D341Med (cell line): ENCODE measurements at regions not wholly inside any gene's neighbourhood (a gene's known extent, or its start where the extent isn't known, plus 50 kb on each side); places are given as distances from the start of the nearest gene placed in this dataset.
"Not testable (repeated sequence)": the region's sequence is repeated elsewhere in the genome, so short reads cannot be mapped to it uniquely, and the experiment has no call there.

Experiments
- DNase-seq: peaks from one replicate; pipeline ENCODE4 v3.0.0; 2012; ENCODE audit warnings: low spot score

DNA sequence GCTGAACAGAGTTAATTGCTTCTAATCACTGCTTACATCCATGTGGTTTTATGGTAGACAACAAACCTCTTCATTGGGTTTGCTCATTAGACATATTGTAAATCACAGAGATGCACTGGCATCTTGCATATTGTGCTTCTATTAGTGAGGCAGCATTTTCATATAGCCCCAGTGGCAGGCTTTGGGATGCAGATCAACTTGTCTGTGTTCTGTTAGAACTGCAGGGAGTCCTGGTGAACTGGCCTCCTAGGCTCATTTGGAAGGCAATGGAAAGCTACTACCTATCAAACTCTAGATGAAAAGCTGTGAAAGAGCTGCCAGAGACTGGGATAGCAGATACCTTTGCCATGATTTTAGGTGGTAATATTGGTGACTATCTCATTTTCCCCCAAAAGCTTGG is 108.8 kb downstream of the NAA11 start:
- DNase-seq: no peak

DNA sequence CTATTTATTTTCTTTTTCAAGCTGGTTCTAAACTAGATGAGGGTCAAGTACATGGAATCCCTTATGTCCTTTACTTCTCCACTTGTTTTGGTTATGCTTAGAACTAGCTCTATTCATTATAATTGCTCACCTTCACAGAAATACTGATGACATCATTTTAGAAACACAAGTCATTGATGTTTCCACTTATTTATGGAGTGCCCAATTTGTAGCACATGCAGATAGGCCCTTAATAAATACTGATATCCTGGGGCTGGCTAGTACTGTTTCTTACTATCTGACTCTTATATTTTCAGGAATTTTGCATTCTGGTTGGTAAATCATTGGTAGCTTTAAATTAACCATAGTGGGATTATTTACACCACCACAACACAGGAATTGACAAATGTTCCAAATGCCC is 112.2 kb downstream of the NAA11 start:
- no peak for DNase-seq

GRCh38 chr4:79213010-79213409 is 112.9 kb downstream of the NAA11 start:
- no peak for DNase-seq

GRCh38 chr4:79212311-79212710 is 113.5 kb downstream of the NAA11 start:
- DNase-seq: no peak

GRCh38 chr4:79211490-79211889 is 114.4 kb downstream of the NAA11 start:
- peak; percentile 71 for DNase-seq

DNA sequence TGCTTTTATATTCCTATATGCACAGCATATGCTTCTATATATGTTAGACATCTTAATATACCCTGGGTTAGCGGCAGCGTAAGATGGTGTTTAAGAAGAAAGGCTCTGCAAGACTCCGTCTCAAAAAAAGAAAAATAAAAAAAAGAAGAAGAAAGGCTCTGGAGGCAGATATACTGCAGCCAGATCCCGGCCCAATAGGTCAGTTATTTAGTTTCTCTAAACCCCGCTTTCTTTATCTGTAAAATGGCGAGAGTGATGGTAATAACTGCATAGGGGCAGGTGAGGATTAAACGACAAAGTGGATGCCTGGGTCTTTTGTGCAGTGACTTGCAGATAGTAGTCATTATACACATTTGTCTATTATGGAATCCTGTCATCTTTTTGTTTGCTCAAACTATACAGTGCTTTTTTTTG is 115.2 kb downstream of the NAA11 start:
- no peak for DNase-seq

DNA sequence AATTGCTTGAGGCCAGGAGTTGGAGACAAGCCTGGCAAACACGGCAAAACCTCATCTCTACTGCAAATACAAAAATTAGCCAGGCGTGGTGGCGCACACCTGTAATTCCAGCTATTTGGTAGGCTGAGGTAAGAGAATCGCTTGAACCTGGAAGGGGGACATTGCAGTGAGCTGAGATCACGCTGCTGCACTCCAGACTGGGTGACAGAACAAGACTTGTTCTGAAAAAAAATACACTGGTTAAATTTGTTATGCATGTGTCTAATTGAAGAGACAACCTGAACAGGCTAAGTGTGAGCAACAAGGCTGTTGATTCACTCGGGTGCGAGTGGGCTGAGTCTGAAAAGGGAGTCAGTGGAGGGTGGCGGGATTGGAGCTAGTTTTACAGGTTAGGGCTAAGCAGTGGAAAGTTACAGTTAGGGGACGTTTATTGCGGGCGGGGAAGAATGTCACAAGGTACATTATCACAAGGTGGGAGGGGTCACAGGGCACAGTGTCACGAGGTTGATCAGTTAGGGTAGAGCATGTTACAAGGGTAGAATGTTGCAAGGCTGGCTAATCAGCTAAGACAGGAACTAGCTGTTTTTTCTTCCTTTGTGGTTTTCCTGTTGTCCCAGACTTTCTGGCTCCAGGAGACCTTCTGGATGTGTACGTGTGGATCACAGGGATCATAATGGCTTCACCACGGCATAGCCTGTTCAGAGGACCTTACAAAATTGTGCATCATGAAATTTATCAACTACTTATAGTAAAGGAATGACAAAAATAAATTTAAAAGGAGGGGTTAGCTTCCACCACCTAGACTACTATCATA is 115.8 kb downstream of the NAA11 start:
- DNase-seq: no peak

DNA sequence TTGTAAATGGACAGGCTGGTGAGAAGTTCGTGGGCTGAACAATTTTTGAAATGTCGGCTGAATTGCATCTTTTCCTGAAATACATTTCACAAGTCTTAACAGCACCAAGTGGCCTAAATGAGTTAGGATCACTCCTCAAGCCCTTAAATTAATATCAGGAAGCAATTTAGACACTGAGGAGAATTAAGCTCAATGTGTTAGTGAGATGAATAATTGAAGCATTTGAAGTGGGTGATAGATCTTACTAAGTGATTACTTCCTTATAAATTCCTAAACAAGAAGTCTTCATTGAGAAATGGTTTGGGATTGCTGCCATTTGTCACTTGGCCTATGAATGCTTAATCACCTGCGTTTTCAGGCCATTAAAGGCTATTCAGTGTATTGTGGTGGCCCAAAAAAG is 116.8 kb downstream of the NAA11 start:
- no peak for DNase-seq

- DNase-seq: no peak
Observed at GRCh38 chr4:79207281-79207680, 118.6 kb downstream of the NAA11 start.

GRCh38 chr4:79206660-79207059 is 119.2 kb downstream of the NAA11 start:
- no peak for DNase-seq

- no peak for DNase-seq
Observed at GRCh38 chr4:79205121-79205520, 120.7 kb downstream of the NAA11 start.

- DNase-seq: no peak
Observed at GRCh38 chr4:79201971-79202370, 123.9 kb downstream of the NAA11 start.

GRCh38 chr4:79199743-79200142 is 126.1 kb downstream of the NAA11 start:
- no peak for DNase-seq

DNA sequence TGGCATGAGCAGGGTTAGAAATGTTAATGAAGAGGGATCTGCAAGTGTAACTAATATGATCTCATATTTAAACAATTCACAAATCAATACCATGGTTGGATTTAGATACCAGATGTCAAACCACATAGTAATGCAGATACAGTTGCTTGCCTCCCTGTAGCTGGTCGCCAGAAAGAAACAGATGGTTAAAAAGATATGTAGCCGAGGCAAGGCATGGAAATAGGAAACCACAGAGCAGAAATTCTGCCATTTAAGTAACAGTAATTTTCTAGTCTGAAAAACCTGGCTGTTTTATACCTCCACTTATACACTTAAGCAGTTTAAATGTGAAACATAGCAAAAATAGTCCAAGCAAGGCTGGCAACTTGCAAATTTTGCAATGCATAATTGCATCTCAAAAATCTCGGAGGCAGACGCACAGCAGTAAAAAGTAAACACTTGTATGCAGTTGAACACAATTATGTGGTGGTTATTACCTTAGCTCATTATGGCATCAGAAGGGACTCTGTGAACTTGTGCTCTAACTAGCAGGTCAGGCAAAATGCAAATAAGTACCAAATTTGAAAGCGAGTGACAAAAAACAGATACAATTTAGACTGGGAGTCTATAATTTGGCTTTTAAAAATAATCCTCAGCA is 126.8 kb downstream of the NAA11 start:
- no peak for DNase-seq

DNA sequence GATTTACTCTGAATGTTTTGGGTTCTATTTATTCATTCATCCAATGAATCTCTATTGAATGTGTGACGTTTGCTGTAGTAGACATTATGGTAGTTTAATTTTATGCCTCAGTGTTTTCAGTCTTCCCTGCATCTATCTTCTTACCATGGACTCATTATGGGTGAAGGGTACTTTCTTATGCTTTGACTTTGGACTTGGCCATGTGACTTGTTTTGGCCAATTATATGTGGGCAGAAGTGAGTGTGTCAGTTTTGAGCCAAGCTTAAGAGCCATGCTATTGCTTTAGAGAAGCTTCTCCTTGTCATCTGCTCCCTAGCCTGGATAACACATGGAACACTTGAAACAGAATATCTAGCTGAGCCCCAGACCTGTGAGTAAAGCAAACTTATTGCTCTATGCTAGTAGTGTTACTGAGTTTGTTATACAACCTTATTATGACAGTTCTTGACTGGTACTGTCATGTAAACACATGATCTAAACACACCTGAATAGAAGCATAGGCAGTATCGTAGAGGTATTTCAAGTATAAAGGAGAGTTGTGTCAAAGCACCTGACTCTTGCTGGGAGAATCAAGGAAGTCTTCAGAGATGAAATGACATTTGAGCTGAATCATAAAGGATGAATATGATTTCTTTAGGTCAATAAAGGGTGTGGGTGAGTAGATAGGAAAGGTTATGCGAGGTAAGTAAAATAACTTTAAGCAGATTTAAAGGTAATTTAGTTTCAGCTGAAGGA is 128.4 kb downstream of the NAA11 start:
- DNase-seq: no peak

DNA sequence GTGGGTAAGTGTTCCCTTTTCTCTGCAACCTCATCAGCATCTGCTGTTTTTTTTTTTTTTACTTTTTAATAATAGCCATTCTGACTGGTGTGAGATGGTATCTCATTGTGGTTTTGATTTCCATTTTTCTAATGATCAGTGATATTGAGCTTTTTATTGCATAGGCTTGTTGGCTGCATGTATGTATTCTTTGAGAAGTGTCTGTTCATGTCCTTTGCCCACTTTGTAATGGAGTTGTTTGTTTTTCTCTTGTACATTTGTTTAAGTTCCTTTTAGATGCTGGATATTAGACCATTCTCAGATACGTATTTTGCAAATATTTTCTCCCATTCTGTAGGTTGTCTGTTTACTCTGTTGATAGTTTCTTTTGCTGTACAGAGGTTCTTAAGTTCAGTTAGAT is 134.6 kb downstream of the NAA11 start:
- not testable (repeated sequence) for DNase-seq

- DNase-seq: no peak
Observed at GRCh38 chr4:79185526-79186045, 140.3 kb downstream of the NAA11 start.

DNA sequence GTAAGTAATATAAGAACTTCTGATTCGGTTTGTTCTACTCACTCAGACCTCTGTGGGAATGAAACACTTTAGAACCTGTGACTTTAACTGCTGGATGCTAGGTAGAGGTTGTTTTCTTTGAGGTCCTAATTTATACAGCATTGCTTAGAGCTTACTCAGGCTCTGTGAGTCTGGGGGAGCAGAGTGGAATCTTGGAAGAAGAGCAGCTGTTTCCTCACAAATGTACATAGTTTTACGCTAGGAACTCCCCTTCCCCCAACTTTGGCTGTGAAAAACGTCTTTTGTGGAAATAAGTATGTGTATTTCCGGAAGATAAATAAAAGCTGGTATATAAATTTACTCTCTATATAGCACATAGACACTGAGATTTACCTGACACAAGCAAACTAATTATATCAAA is 141.4 kb downstream of the NAA11 start:
- no peak for DNase-seq

GRCh38 chr4:79182209-79182608 is 143.7 kb downstream of the NAA11 start:
- DNase-seq: no peak

DNA sequence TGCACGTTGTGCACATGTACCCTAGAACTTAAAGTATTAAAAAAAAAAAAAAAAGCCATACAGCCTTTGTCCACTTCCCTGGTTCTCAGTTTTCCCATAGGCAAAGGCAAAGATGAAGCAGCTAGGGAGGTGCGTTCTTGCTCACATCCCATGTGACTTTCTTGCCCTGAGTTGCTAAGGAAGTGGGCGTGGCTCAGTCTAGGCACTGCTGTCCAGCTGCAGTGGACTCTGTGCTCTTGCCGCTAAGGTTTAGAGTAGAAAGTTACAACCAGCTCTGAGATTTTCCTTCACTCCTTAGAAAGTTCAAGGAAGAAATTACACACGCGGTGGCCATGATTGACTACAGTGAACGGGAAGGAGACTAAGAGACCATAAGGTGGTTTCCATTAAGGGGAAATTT is 144.7 kb downstream of the NAA11 start:
- DNase-seq: no peak

GRCh38 chr4:79178760-79179159 is 147.1 kb downstream of the NAA11 start:
- DNase-seq: no peak

- no peak for DNase-seq
Observed at GRCh38 chr4:79177388-79177787, 148.5 kb downstream of the NAA11 start.

DNA sequence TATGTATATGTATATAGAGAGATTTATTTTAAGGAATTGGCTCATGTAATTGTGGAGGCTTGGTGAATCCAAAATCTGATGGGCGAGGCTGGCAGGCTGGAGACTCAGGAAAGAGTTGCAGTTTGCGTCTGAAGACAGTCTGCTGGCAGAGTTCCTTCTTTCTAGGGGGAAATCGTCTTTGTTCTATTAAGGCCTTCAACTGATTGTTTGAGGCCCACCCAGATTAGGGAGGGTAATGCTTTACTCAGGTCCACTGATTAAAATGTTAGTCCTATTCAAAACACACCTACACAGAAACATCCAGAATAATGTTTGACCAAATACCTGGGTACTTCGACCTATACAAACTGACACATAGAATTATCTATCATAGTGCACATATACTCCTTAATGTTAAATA is 149.5 kb downstream of the NAA11 start:
- no peak for DNase-seq
